ENCODE measurements at regions not wholly inside any gene's neighbourhood (a gene's known extent, or its start where the extent isn't known, plus 50 kb on each side); places are given as distances from the start of the nearest gene placed in this dataset.

DNA sequence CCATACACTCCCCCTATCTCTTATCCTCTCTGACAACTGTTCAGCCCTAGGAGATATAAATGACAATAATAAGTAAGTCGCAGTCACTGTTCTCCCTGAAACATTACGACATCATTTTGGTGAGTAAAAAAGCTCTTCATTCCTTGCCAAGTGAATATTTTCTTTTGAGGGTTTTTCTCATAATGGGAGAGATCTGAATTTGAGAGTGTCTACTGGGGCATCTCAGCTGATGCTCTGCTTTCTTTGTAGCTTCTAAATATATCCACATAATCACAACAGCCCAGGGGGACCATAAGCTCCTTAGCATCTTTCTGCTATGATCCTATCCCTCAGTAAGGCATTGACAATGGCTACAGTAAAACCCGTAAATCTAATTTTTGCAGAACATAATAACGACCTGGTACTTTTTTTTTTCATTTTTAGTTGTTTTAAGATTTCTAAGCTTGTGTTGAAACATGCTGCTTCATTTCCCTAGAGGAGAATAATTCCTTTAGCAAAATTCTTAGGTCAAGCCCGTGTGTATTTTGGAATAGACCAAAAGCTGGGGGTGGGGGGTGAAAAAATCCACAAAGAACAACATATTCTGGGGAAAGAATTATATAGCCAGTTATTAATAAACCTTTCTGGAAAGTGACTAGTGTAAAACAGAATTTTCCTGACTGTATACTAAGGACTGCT is 78.1 kb upstream of the GPM6B start:
- Histone ChIP-seq H4K20me1 (ENCODE audit: insufficient read depth, low read length) (no peaks in the 10 kb centered on the region), H3K4me1 (ENCODE audit: control insufficient read depth in 1 of 2, insufficient read depth in 2 of 2, low read length in 2 of 2) (peaks cover 10 to 13% of the 10 kb centered on the region in 2 donors), H3K4me2 (replicated peaks; ENCODE audit: extremely low read depth, low read length, poor library complexity, severe bottlenecking) (no peak overlapping the region), H3K27me3 (ENCODE audit: control insufficient read depth in 2 of 2, insufficient read depth in 2 of 2, low read length in 2 of 2) (no peaks in the 10 kb centered on the region), H3K27ac (ENCODE audit: low read depth in 1 of 2, low read length in 2 of 2) (no peak overlapping the region), H2AFZ (ENCODE audit: insufficient read depth, low read depth, low read length, poor library complexity, severe bottlenecking) (no peak overlapping the region), H3K79me2 (ENCODE audit: insufficient read depth, low read length) (no peaks in the 10 kb centered on the region), H3K4me3 (replicated peaks in 1 of 3; ENCODE audit: low read depth in 2 of 3, low read length in 3 of 3) (no peak overlapping the region), H3K9me3 (replicated peaks in 1 of 2; ENCODE audit: control insufficient read depth in 1 of 2, insufficient read depth in 1 of 2, low read length in 2 of 2) (no peaks in the 10 kb centered on the region), H3K9ac (ENCODE audit: insufficient read depth, low read length, poor library complexity, severe bottlenecking) (no peak overlapping the region), H3K36me3 (replicated peaks in 1 of 2; ENCODE audit: control insufficient read depth in 1 of 2, insufficient read depth in 2 of 2, low read length in 2 of 2) (no peaks in the 10 kb centered on the region)
- H3K27me3 Mint-ChIP-seq (ENCODE audit: low read depth in 3 of 3), result peaks cover 0 to 7% (median 0%) of the 10 kb centered on the region in 3 donors
- DNase-seq, result no peak
- WGBS (ENCODE audit: insufficient coverage), result no CpG with 5 or more reads among the region's 5 CpGs
- H3K9me3 Mint-ChIP-seq, result no peaks in the 10 kb centered on the region
- TF ChIP-seq, protein P1, sequence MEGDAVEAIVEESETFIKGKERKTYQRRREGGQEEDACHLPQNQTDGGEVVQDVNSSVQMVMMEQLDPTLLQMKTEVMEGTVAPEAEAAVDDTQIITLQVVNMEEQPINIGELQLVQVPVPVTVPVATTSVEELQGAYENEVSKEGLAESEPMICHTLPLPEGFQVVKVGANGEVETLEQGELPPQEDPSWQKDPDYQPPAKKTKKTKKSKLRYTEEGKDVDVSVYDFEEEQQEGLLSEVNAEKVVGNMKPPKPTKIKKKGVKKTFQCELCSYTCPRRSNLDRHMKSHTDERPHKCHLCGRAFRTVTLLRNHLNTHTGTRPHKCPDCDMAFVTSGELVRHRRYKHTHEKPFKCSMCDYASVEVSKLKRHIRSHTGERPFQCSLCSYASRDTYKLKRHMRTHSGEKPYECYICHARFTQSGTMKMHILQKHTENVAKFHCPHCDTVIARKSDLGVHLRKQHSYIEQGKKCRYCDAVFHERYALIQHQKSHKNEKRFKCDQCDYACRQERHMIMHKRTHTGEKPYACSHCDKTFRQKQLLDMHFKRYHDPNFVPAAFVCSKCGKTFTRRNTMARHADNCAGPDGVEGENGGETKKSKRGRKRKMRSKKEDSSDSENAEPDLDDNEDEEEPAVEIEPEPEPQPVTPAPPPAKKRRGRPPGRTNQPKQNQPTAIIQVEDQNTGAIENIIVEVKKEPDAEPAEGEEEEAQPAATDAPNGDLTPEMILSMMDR (IDR thresholded peaks at IDR 0.05), result no peak
- no peak overlapping the region for H3K27ac Mint-ChIP-seq
- H3K36me3 Mint-ChIP-seq, result no peaks in the 10 kb centered on the region
- H3K4me3 Mint-ChIP-seq, result no peak overlapping the region
- H3K4me1 Mint-ChIP-seq, result peaks cover 14% of the 10 kb centered on the region
- intact Hi-C loops (cut with micrococcal nuclease), result no loop called here

- H3K4me3 ChIP-seq (replicated peaks in 1 of 3; ENCODE audit: low read depth in 2 of 3, low read length in 3 of 3), result no peak overlapping the region
- DNase-seq, result no peak
- H3K4me2 ChIP-seq (replicated peaks; ENCODE audit: extremely low read depth, low read length, poor library complexity, severe bottlenecking), result no peak overlapping the region
- WGBS (ENCODE audit: insufficient coverage), result 100% methylated on average over 2 of the region's 5 CpGs
- H3K9me3 ChIP-seq (replicated peaks in 1 of 2; ENCODE audit: control insufficient read depth in 1 of 2, insufficient read depth in 1 of 2, low read length in 2 of 2), result no peaks in the 10 kb centered on the region
- H3K79me2 ChIP-seq (ENCODE audit: insufficient read depth, low read length), result no peaks in the 10 kb centered on the region
- intact Hi-C loops (cut with micrococcal nuclease), result no loop called here
- Mint-ChIP-seq H3K4me1 (peaks cover 19% of the 10 kb centered on the region), H3K27ac (no peak overlapping the region), H3K4me3 (no peak overlapping the region), H3K9me3 (no peaks in the 10 kb centered on the region), H3K36me3 (no peaks in the 10 kb centered on the region), H3K27me3 (ENCODE audit: low read depth in 3 of 3) (peaks cover 0 to 5% (median 0%) of the 10 kb centered on the region in 3 donors)
- TF ChIP-seq, protein P1 (IDR thresholded peaks at IDR 0.05), result no peak
- no peak overlapping the region for H3K9ac ChIP-seq (ENCODE audit: insufficient read depth, low read length, poor library complexity, severe bottlenecking)
- H2AFZ ChIP-seq (ENCODE audit: insufficient read depth, low read depth, low read length, poor library complexity, severe bottlenecking), result peak overlapping the region; percentile 6
- no peaks in the 10 kb centered on the region for H3K27me3 ChIP-seq (ENCODE audit: control insufficient read depth in 2 of 2, insufficient read depth in 2 of 2, low read length in 2 of 2)
- no peaks in the 10 kb centered on the region for H4K20me1 ChIP-seq (ENCODE audit: insufficient read depth, low read length)
- H3K4me1 ChIP-seq (ENCODE audit: control insufficient read depth in 1 of 2, insufficient read depth in 2 of 2, low read length in 2 of 2), result peaks cover 10 to 13% of the 10 kb centered on the region in 2 donors
- no peak overlapping the region for H3K27ac ChIP-seq (ENCODE audit: low read depth in 1 of 2, low read length in 2 of 2)
- no peaks in the 10 kb centered on the region for H3K36me3 ChIP-seq (replicated peaks in 1 of 2; ENCODE audit: control insufficient read depth in 1 of 2, insufficient read depth in 2 of 2, low read length in 2 of 2)
Measured at GRCh38 chrX:13893826-13894225, 76.9 kb upstream of the GPM6B start.

Measured in CD14-positive monocyte (primary cell).